D721Med (cell line): ENCODE measurements at regions not wholly inside any gene's neighbourhood (a gene's known extent, or its start where the extent isn't known, plus 50 kb on each side); places are given as distances from the start of the nearest gene placed in this dataset.
"Not testable (repeated sequence)": the region's sequence is repeated elsewhere in the genome, so short reads cannot be mapped to it uniquely, and the experiment has no call there.

Experiments
- DNase-seq: peaks from one replicate; pipeline ENCODE4 v3.0.0; 2011; ENCODE audit warnings: low spot score; ENCODE audit not compliant: insufficient read length
- FAIRE-seq: peaks from 2 replicates; lab custom pipeline; 2011; peaks lifted over from hg19 to GRCh38; lab: Jason Lieb, UNC
- CTCF ChIP-seq: IDR thresholded peaks from 2 replicates; pipeline ENCODE4 v1.5.1; 2012; ENCODE audit warnings: mild to moderate bottlenecking, control low read depth; ENCODE audit not compliant: insufficient read depth; ENCODE audit errors: missing control alignments

DNA sequence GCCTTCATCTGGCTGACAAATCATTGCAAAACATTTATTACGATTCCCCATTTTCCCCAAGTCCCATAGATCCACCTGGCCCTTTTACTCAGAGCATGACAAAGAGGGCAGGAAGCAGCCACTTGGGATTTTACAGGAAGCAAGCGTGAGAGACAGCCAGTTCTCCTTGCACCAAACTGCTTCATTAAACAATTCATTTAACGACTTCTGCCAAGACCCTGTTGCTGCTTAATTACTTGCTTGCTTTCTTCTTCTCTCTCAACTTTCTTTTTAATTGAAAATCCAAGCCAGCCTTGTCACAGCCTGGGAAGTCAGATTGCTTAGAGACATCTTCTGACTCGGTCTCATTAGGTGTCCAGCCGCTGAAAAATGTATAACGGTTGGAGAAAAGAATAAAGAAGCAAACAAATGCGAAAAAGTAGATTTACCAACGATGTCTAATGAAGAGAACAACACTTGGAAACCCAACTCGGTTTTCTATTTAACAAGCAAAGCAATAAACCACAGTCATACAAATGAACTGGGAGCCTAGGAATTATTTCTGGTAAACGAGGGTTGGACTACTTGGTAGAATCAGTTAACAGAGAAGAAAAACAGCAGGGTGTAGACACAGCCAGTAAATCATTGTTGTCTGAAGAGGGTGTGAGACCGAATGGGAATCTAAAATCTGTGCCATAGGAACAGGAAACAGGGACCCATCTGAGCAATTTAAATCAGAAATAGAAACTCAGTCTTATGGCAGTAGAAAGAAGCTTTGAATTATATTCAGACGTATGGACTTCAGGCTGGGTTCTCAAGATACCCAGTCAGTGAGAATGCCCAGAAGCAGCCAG, 298.3 kb downstream of the LRRC3B start:
- FAIRE-seq = no peak
- TF ChIP-seq CTCF = no peak
- no peak for DNase-seq

DNA sequence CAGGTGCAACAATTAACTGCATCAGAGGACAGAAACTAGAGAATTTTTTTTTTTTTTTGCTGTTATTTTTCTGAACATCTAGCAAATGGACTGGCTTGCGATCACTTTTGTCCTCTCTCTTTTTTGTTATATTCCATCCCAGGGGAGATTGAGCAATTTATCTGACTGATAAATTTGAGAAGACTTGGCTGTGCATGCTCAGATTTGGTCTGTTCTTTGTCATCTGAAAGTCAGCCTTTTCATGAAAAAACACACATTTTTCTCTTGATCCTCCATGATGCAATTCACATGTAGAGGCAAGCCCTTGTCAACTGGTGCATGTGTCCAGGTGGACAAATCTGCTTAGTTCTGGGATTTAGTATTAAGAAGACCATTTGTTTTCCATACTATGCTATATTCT, 309.3 kb downstream of the LRRC3B start:
- TF ChIP-seq CTCF = no peak
- DNase-seq (no peak), FAIRE-seq (peak; percentile 86)

- DNase-seq = no peak
- TF ChIP-seq CTCF = no peak
- FAIRE-seq = no peak
Observed at GRCh38 chr3:26932752-26933151, 310.2 kb downstream of the LRRC3B start.

- FAIRE-seq, DNase-seq: not testable (repeated sequence)
Observed at GRCh38 chr3:26945480-26945879, 322.9 kb downstream of the LRRC3B start.

- no peak for TF ChIP-seq CTCF
- no peak for DNase-seq
- FAIRE-seq = no peak
Observed at GRCh38 chr3:26960382-26960781, 337.8 kb downstream of the LRRC3B start.

DNA sequence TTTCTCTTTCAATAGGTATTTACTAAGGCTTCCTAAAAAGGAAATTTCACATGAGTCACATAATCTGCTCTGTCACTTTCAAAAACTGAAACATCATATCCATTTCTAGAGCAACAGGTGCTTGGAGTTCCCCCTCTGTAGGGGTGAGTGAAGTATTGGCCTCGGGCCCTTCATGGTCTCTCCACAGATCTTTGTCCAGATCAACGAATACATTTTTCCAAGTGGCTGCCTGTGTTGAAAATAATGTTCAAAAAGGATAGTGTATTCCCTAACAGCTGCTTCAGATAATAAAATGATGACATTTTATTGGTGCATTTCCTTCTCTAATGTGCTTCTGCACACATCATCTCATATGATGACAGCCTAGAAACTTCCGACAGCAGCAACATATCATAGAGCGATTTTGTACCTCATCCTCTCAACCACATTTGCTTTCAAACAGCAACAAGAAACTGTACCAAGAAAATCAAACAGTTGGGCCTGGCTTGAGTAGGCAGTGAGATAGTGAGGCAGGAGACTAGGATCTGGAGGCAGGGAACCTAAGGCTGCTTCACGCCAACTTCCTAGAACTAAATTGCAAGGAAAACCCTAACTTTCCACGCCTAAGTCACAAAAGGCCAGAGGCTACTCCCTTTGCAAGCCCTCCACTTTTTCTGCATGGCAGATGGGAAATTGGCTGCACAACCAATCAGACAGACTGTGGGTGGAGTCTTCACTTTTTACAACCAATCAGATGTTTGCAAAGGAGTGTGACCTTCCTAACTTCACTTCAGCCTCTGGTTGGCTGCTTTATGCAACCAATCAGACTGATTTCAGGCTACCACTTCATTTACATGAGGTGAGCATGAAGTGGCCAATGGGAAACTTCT, 340.2 kb downstream of the LRRC3B start:
- FAIRE-seq = no peak
- no peak for TF ChIP-seq CTCF
- DNase-seq = no peak

- no peak for TF ChIP-seq CTCF
- no peak for FAIRE-seq
- DNase-seq = no peak
Observed at GRCh38 chr3:26963361-26963743, 340.8 kb downstream of the LRRC3B start.
